ENCODE measurements at regions not wholly inside any gene's neighbourhood (a gene's known extent, or its start where the extent isn't known, plus 50 kb on each side); places are given as distances from the start of the nearest gene placed in this dataset.

DNA sequence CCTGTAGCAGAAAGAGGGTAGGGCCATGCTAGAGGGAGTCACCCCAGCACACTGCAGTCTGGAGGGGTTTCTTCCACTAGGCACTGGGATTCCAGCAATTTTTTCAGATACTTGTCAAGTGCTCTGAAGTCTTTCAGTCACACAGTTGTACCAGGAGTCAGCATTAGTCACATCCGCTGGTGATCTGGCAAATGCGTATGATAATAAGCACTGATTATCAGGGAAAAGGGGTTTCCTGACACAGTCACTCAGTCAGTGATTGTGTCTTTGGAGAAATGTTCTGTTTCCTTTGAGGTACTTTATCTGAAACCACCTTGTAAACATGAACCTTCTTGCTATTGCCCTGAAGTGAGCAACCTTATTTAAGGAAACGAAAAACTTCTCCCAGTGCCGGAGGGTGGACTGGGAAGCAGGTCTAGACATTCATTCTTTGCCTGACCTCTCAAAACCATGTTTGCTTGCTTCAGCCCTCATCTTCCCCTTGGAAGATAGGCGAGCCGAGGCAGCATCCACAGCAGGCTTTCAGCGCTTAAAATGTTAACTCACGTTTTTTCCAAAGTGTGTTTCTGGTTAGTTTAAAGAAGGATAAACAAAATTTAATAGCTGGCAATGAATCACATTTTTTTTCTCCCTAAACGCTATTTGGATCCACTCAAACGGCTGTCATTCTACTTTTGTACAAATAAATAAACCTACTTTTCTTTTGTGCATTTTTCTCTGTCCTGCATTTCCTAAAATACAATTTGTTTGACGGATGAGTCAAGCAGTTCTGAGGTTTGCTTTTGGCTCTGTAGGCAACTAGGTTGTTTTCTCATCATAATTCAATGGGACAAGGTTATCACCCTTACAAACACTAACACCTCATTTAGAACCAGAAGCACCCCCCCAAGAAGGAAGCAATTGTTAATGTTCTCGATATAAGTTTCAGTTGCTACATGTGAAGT lies 77.7 kb downstream of the FOXD1 start:
- Histone ChIP-seq H3K4me2 (ENCODE audit: insufficient read depth, low read length) (peak overlapping the region; percentile 76), H3K4me3 (replicated peaks in 1 of 3; ENCODE audit: insufficient read depth in 1 of 3, low read depth in 1 of 3, low read length in 3 of 3) (peak overlapping the region in 1 of 3 experiments; percentile 0), H3K9me3 (replicated peaks; ENCODE audit: control insufficient read depth, insufficient read depth, low read length) (no peaks in the 10 kb centered on the region), H3K36me3 (ENCODE audit: control insufficient read depth in 2 of 2, extremely low read depth in 1 of 2, insufficient read depth in 2 of 2, low read length in 2 of 2) (no peaks in the 10 kb centered on the region), H3K9ac (replicated peaks; ENCODE audit: extremely low read depth, insufficient read depth, low read length) (peak overlapping the region; percentile 61), H3K27me3 (ENCODE audit: control insufficient read depth in 2 of 2, insufficient read depth in 2 of 2, low read length in 2 of 2) (no peaks in the 10 kb centered on the region), H3K79me2 (ENCODE audit: control insufficient read depth, insufficient read depth, low read length) (no peaks in the 10 kb centered on the region), H3K9me1 (replicated peaks; ENCODE audit: control insufficient read depth, extremely low read depth, insufficient read depth, low read length) (no peaks in the 10 kb centered on the region), H2AFZ (ENCODE audit: low read depth, low read length) (no peak overlapping the region), H3K4me1 (ENCODE audit: control insufficient read depth, extremely low read depth, insufficient read depth, low read length) (peaks cover 33% of the 10 kb centered on the region), H4K20me1 (replicated peaks; ENCODE audit: control insufficient read depth, extremely low read depth, insufficient read depth, low read length) (no peaks in the 10 kb centered on the region), H3K27ac (ENCODE audit: insufficient read depth, low read depth, low read length) (peak overlapping the region; percentile 86)
- intact Hi-C loops (cut with micrococcal nuclease) = loop anchor here (1.0 to 2.0 kb wide), 4 partner anchors 68 to 154 kb away; partner anchors contain the start of gene FOXD1
- TF ChIP-seq POLR2AphosphoS5 (IDR thresholded peaks at IDR 0.05; ENCODE audit: insufficient read depth, low read depth, low read length) = peak; percentile 97
- peak; percentile 99 for TF ChIP-seq GATA2 (IDR thresholded peaks at IDR 0.05; ENCODE audit: insufficient read depth, insufficient read length, low read depth, low read length)
- no peak for TF ChIP-seq CTCF (IDR thresholded peaks at IDR 0.05; ENCODE audit: extremely low read depth in 1 of 2, insufficient read depth in 1 of 2, low read depth in 1 of 2, low read length in 2 of 2)
- no peak for TF ChIP-seq MYC (IDR thresholded peaks at IDR 0.05; ENCODE audit: low read depth, low read length)
- no peak for TF ChIP-seq EZH2 (IDR thresholded peaks at IDR 0.05; ENCODE audit: borderline replicate concordance, low read depth, low read length, severe bottlenecking)
- TF ChIP-seq POLR2A (IDR thresholded peaks at IDR 0.05; ENCODE audit: low read depth, low read length) = peak; percentile 69
- no peak for TF ChIP-seq MAX (IDR thresholded peaks at IDR 0.05; ENCODE audit: insufficient read depth, insufficient read length)
- TF ChIP-seq FOS (IDR thresholded peaks at IDR 0.05; ENCODE audit: borderline replicate concordance, insufficient read depth, low read length) = peak; percentile 99
- peak; percentile 98 for TF ChIP-seq JUN (IDR thresholded peaks at IDR 0.05; ENCODE audit: borderline replicate concordance, insufficient read depth, insufficient read length, low read depth)
- CTCF ChIA-PET = interaction anchor here (1.0 kb wide), 1 partner anchor 154 kb away, joined by 3 read pairs; no protein-coding TSS in a partner anchor
- FAIRE-seq (peak; percentile 94), DNase-seq (ENCODE audit: low read depth, low spot score) (peak; percentile 97)
- BruUV-seq (replicated peaks) = TSS peak; percentile 90
- dilution Hi-C loops (cut with MboI; ENCODE audit: extremely low pct_ligation_motif_present, low sequenced_read_pairs) = no loop called here
- POLR2A ChIA-PET = no interaction called here
